GM18520 (cell line): ENCODE measurements at regions not wholly inside any gene's neighbourhood (a gene's known extent, or its start where the extent isn't known, plus 50 kb on each side); places are given as distances from the start of the nearest gene placed in this dataset.

Experiments used
- ATAC-seq: cut with Tn5 transposase; IDR thresholded peaks from one replicate; pipeline ENCODE4 v1.9.1; 2021; ENCODE audit not compliant: unreplicated experiment

DNA sequence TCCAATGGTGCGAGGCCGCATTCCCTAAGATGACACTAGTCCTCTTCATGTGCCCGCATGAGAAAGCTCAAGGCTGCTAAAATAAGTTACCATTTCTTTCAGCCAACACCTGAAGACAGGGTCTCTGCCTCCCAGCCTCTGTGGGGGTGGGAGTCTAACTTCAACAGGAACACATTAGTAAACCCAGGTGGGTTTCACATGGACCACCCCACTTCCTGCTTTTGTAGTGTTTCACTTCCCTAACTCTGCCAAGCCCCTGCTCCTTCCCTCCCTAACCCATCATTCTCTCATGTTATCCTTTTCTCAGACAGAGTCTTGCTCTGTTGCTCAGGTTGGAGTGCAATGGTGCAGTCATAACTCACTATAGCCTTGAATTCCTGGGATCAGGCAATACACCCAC, 783.6 kb downstream of the UQCRFS1 start:
- no peak for ATAC-seq

DNA sequence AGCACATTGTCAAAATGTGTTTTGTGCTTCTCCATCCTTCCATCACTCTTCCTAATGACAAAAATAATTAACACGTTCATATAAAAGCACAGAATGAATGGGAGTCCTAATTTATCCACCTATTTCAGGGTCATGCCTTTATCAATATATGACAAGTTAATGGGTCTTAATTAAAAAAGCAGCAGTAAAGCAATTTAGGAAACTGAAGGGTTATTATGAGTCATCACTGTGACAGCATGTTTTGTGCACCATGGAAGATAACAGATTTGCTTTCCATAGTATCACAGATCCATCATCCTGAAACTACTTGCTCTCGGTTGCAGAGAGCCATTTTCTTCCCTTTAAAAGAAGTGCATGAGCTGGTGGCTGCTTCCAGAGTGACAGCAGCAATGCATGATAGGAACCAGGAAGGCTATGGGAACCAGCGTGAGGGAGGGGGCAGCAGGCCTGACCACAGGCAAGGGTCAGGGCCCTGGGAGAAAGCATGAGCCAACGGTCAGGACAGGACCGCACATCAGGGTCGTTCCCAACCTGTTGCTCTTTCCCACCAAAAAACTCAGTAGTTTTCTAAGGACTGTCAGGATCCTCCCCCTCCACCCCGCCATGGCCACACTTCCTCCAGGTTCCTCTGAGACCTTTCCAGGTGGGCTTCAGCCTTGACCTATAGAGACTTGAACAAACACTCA, 784.1 kb downstream of the UQCRFS1 start:
- no peak for ATAC-seq

DNA sequence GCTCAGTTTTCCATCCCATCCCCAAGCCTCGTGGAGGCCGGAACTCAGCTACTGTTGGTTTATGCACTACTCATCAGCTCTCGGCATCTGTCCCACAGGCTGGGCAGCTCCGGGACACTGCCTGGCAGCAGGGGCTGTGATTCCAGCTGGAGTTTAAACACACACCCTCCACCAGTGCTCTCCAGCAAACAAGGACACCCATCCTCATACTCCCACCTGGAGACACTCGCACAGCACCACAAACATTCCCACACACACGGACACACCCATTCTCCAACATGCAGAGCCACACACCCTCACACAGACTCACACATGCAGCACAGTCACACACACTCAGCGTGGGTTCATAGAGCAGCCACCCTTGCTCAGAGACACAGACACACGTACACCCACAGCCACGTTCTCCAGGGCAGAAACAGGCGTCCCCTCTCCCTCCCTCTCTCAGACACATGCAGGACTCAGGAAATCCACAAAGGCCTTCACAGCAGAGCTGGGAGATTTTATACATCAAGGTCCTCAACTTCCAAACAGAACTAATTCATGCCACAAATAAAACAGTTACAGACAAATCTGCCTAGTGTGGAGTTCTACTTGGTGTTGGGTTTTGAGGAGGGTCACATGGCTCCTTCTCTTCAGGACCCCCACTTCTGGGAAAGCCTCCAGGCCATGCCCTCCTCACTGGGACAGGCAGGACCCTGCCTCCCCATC, 785.4 kb downstream of the UQCRFS1 start:
- no peak for ATAC-seq

DNA sequence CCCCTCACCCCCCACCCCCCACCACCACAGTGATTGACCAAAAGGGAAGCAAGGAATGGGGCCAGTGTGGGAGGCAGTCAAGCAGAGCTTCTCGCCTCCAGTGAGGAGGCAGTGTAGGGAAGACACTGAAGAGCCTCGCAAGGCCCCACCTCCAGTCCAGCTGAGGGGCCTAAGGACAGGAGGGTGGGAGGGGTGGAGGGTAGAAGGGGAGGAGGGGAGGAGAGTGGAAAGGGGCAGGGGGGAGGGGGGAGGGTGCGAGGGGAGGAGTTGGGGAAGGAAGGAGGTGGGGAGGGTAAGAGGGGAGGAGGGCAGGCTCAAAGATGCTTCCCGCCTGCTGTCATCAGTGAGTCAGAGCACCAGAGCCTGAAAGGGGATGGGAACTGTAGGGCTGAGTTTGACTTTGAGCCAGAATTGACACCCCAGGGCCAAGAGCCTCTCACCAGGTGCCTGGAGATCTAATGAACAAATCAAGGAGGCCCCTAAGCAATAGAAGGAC, 786.2 kb downstream of the UQCRFS1 start:
- ATAC-seq: no peak

DNA sequence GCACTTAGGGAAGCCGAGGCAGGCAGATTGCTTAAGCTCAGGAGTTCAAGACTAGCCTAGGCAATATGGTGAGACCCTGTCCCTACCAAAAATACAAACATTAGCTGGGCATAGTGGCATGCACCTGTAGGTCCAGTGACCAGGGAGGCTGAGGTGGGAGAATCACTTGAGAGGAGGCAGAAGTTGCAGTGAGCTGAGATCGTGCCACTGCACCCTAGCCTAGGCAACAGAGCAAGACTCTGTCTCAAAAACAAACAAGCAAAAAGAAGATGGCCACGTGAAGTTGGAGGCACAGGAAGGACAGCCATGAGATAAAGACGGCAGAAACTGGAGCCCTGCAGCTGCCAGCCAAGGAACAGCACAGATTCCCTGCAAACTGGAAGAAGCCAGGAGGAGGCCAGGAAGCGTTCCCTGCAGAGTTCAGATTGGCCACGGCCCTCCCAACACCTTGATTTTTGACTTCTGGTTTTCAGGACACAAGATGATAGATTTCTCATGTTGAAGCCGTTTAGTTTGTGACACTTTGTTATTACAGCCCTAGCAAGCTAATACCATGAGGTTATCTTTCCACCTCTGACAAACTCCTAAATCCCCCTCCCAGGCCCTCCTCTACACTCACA, 786.7 kb downstream of the UQCRFS1 start:
- ATAC-seq: no peak

DNA sequence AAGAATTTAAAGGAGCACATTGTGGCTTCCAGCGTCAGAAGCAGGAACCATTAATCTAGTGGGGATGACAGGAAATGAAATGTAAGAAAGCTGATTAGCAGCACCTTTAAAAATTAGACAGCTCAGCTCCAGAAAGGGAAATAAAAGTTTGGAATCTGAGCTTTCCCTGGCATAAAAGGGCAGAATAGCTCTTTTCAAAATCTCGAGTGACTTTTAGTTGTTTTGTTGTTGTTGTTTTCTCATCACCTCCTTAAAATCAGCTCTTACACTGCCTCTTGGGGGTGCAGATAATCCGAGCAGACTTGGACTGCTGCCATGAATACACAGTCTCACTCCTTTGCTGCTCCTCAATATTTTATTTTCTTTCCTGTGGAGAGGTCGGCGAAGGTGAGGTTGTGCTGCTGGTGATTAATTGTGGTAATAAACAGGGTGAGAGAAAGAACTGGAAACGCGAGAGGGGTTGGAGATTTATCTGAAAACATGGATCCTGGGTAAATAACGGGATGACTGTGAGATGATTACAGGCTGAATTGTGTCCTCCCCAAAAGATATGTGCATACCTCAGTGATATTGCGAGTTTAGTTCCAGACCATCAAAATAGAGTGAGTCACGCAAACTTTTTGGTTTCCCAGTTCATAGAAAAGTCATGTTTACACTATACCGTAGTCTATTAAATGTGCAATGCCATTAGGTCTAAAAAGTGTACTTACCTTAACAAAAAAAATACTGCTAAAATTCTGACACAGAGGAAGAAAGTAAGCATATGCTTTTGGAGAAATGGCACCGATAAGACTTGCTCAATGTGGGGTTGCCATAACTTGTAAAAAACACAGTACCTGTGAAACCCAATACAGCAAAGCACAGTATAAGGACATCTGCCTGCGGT, 787.7 kb downstream of the UQCRFS1 start:
- no peak for ATAC-seq

DNA sequence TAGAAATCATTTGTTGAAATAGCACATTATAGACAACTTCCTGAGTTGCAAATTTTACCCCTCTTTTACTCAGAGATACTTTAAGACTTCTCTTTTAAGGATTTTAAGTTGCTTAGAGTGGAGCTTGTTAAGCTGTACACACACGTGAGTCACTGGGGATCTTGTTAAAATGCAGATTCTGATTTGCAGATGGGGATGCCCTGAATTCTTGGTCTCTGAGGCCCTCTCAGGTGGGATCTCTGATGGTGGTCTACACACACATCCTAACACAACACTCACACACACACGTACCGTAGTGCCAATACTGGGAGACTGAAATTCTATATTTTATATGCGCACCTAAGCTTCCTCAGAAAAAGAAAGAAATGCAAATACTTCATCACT, 788.3 kb downstream of the UQCRFS1 start:
- ATAC-seq: no peak

DNA sequence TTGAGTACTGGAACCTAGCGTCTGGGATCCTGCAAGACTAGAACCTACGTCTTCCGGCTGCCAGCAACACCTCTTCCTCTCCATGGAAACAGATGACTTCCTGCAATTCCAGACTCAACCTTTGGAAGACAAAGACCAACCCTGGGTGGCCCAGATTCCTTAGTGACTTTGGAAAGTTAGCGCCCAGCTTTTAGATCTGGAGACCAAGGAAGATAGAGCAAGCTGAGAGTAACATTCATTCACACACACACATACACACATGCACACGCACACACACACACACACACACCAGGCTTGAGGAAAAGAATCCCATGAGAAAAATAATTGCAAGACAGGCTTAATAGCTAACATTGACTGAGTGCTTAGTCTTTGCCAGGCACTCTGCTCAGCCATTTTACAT, 788.9 kb downstream of the UQCRFS1 start:
- no peak for ATAC-seq

DNA sequence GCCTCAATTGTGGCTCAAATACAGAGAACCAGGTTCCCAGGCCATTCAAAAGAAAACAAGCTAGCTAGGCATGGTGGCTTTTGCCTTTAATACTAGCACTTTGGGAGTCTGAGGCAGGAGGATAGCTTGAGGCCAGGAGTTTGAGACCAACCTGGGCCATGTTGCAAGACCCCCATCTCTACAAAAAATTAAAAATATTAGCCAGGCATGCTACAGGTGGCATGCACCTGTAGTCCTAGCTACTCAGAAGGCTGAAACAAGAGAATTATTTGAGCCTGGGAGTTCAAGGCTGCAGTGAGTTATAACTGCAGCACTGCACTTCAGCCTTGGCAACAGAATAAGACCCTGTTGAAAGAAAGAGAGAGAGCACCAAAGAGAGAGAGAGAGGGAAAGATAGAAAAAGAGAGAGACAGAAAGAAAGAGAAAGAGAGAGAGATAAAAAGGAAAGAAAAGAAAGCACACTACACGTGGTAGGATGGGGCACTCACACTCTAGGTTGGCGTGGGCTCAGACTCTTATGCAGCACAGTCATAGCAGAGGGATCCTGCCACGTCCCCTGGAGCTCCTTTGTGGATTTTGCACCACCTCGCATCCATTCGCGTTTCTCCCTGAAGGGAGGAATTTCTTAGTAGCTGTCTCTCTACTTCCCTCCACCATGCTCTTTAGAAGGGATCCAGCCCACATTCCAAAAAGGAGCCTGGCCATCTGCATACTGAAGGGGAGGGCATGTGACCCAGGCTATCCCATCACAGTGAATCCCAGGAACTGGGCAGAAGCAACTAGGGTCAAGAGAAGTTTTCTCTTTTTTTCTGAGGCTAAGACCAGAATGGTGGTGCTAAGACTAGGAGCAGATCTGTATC, 789.9 kb downstream of the UQCRFS1 start:
- ATAC-seq: no peak

DNA sequence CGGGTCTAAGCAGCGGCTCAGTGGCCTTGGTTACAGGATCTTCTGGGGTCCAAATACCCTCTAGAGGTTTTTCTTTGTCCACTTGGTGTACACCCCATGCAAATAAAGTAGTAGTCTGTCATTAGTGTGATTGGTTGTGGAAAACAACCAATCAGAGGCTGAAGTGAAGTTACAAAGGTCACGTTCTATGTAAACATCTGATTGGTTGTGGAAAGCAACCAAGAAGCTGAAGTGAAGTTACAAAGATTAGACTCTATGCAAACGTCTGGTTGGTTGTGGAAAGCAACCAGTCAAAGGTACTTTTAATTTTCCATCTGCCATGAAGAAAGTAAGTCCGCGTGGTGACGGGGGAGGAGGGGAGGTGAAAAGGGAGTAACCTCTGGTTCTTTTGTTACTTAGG, 790.9 kb downstream of the UQCRFS1 start:
- ATAC-seq: no peak

DNA sequence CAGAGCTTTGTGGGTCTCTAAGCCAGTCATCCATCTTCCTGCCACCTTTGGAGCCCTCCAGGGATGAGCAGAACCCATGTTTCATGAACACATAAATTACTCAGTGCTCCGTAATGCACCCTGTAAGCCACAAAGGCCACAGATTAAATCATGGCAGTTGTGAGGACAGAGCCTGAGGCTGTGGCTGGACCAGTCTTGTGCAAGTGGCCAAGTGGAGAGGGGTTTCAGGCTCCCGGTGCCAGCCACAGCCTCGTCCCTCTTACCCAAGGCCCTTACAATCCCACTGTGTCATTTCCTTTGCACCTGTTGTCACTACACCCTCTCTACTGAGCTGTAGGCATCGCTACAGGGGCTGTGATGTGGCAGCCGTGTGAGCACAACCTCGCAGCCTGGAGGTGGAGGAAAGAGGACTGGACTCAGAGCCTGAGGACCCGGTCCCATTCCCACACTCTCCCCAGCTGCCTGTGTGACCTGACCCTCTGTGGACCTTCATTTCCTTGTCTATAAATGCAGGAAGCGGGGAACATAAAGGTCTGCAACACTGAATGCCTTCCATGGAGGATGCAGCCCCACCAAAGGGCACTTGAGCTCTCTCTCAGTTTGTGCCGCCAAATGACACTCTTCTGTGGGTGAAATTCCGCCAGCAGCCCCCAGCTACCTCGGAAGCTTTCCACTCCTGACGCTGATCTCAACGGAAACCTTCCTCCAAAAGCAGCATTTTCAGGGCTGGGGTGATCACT, 792.0 kb downstream of the UQCRFS1 start:
- ATAC-seq: no peak

DNA sequence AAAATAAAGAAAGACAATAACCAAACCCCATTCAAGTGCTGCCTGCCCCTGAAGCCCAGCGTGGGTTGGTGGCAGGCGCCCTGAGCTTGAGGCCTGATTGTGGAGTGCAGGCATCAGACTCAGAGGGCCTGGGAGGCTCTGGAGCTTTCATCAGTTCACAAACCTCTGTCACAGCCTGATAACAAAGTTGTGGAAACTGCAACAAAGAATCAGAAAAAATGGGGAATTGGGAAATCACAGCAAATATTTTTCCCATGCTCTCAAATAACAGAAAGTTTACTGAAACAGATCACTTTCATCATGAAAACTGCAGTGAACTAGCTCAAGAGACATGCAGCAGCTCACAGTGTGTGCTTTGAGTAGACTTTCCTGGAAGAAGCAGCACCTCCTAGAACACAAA, 793.6 kb downstream of the UQCRFS1 start:
- no peak for ATAC-seq

DNA sequence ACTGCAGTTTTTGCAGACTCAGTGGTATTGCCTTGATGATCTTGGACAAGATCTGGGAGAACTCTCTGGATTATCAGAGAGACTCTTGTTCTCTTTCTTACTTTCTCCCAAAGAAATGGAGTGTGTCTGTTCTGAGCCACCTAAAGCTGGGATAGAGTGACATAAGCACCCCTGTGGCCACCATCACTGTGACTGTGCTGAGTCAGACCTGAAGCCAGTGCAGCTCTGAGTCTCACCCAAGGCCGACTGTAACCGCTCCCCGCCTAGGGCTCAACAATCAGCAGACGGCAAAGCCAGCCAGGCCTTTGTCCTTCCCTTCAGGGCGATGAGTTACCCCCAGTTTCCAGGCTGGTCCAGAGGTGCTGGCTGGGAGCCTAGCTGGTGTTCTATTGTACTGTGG, 795.6 kb downstream of the UQCRFS1 start:
- no peak for ATAC-seq

DNA sequence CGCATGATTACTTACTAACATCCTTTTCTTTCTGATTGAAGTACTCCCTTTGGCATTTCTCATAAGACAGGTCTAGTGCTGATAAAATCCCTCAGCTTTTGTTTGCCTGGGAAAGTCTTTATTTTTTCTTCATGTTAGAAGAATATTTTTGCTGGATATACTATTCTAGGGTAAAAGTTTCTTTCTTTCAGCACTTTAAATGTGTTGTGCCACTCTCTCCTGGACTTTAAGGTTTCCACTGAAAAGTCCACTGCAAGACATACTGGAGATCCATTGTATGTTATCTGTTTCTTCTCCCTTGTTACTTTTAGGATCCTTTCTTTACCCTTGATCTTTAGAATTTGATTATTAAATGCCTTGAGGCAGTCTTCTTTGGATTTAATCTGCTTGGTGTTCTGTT, 796.7 kb downstream of the UQCRFS1 start:
- no peak for ATAC-seq

DNA sequence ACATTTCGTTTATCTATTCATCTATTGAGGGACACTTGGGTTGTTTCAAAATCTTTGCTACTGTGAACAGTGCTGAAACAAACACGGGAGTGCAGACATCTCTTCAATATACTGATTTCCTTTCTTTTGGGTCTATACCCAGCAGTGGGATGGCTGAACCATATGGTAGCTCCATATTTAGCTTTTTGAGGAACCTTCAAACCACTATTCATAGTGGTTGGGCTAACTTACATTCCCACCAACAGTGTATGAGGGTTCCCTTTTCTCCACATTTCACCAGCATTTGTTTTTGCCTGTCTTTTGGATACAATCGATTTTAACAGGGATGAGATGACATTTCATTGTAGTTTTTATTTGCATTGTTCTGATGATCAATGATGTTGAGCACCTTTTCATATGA, 798.2 kb downstream of the UQCRFS1 start:
- no peak for ATAC-seq

DNA sequence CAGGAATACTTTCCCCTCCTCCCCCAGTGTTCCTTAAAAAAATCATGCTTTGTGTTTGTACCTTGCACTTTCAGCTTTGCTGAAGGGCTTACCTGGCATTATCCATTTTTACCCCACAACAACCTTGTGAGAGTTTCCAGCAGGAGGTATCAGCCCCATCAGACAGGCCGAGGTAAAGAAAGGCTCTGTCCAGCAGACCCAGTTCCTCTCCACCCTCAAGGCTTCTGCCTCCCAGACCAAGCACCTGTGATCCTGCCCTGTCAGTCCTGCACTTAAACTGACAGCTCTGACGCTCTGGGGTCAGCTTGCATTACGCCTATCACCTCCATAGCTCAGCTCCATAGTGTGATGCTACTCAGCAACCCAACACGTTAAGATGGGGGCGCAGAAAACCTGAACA, 803.1 kb downstream of the UQCRFS1 start:
- ATAC-seq: no peak

DNA sequence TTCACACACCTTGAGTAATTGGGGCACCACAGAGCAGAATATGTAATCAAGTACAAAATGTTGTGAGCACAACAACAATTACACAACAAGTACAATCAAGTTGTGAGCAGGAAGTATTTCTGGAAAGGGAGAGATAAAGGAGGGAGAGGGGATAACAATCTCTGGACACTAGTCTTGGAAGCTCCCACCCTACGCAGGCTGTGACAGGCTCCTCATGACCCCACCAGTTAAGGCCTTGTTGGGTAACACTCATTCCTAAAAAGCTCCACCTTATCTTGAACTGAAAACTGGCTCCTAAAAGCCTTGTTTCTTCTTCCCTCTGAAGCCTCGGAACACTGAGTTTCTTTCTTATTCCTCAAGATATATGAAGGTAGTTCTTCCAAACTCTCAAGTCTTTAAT, 806.0 kb downstream of the UQCRFS1 start:
- ATAC-seq: no peak

DNA sequence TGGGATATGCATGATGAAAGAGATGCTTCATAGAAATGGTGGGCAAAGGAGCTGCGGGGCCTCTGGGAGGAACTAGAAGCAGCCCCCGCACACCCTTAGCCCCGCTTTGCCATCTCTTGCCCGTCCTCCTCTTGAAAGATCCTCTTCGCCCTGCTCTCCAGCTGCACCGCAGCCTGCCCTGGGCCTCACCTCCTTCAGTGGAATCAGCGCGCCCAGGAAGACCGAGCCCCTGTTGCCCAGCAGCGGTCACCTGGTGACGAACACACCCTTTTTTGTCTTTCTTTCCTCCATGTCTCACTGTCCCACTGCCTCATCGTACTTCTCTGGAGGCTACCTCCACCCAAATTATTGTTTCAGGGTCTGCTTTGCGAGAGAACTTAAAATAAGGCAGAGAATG, 807.6 kb downstream of the UQCRFS1 start:
- ATAC-seq: no peak

DNA sequence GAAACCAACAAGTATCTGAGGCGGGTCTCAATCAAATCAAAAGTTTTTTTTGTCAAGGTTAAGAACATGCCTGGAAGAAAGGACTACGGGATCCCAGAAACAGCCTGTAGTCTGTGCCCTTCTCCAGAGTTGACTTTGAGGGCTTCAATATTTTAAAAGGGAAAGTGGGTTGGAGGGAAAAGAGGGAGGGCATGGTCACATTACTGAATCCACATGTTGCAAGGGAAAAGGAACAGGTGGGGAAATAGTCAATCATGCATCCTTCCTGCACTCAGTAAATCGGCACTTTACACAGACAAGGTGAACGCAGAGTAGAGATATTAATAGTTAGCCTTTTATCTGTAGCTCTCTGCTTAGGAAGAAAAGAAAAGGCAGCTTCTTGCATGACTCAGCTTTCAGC, 808.5 kb downstream of the UQCRFS1 start:
- ATAC-seq: no peak

DNA sequence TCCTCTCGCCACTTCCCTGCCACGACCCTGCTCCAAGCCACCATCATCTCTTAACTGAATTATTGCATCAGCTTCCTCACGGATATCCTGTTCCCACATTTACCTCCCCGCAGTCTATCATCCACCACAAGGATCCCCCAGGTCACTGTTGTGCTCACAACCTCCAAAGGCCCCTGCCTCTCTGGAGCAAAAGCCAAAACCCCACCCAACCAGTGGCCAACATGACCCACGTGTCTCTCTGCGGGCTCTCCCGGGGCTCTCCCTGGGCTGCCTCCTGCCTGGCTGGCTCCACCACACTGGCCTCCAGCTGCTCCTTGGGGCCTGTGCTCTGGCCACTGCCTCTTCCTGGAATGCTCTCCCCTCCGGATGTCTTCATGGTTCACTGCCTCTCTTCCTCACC, 809.3 kb downstream of the UQCRFS1 start:
- no peak for ATAC-seq
